Panc1 (cell line): ENCODE measurements at regions not wholly inside any gene's neighbourhood (a gene's known extent, or its start where the extent isn't known, plus 50 kb on each side); places are given as distances from the start of the nearest gene placed in this dataset.

ENCODE experiments used
- ATAC-seq: fragments of 200-7000 bp; cut with Tn5 transposase; 2 replicates; pipeline ENCODE4 v1.9.1; 2020; ENCODE audit warnings: mild to moderate bottlenecking, moderate library complexity
- BruUV-seq: library from RNA; stranded (reverse); fragments of 400-500 nt; replicated peaks from 2 replicates; lab custom pipeline; 2021; lab: Mats Ljungman, UMichigan
- CTCF ChIA-PET: fragments of 300-600 bp; sonication (Branson Sonifier 250); formaldehyde crosslinking; loops from one replicate; lab custom pipeline; 2022; ENCODE audit warnings: antibody characterized with exemption; lab: Charles Lee
- POLR2A ChIA-PET: fragments of 300-600 bp; sonication (Branson Sonifier 250); formaldehyde crosslinking; loops from one replicate; lab custom pipeline; 2022; ENCODE audit warnings: antibody characterized with exemption; lab: Charles Lee
- DNase-seq: peaks from one replicate; pipeline ENCODE4 v3.0.0-alpha.2; 2010; ENCODE audit warnings: low read depth, low spot score
- H3K27ac ChIP-seq: 2 replicates; pipeline ENCODE4 v1.5.1; 2011; ENCODE audit warnings: mild to moderate bottlenecking, low read length, inconsistent platforms
- H3K27me3 ChIP-seq: fragments of 200-500 bp; sonication (Bioruptor generic); 2 replicates; pipeline ENCODE4 v1.6.0; 2014; ENCODE audit warnings: low read length, inconsistent platforms; ENCODE audit not compliant: control insufficient read depth, insufficient read depth
- H3K36me3 ChIP-seq: fragments of 200-500 bp; sonication (Bioruptor generic); 2 replicates; pipeline ENCODE4 v1.5.1; 2014; ENCODE audit warnings: inconsistent platforms, mild to moderate bottlenecking, low read length, moderate library complexity; ENCODE audit not compliant: control insufficient read depth, insufficient read depth
- H3K4me1 ChIP-seq: 2 replicates; pipeline ENCODE4 v1.5.1; 2011; ENCODE audit warnings: inconsistent platforms, mild to moderate bottlenecking, low read length, moderate library complexity; ENCODE audit not compliant: control insufficient read depth, insufficient read depth
- H3K4me3 ChIP-seq, 2 experiments: 2 replicates each; pipeline ENCODE4 v1.5.1; 2011 to 2012; ENCODE audit warnings: low read depth in 2 of 2, low read length in 2 of 2, mild to moderate bottlenecking in 2 of 2, inconsistent platforms in 1 of 2, moderate library complexity in 1 of 2
- H3K9me3 ChIP-seq: fragments of 200-500 bp; sonication (Bioruptor generic); 2 replicates; pipeline ENCODE4 v1.5.1; 2014; ENCODE audit warnings: low read depth, mild to moderate bottlenecking, inconsistent platforms, low read length, moderate library complexity; ENCODE audit not compliant: control insufficient read depth, insufficient read depth
- POLR2AphosphoS5 ChIP-seq: IDR thresholded peaks from 2 replicates; pipeline ENCODE4 v1.6.1; 2012; ENCODE audit warnings: mild to moderate bottlenecking, low read depth, low read length, moderate library complexity
- SIN3A ChIP-seq: IDR thresholded peaks from 2 replicates; pipeline ENCODE4 v1.6.1; 2012; ENCODE audit warnings: low read depth, mild to moderate bottlenecking, low read length, moderate library complexity, borderline replicate concordance; ENCODE audit not compliant: insufficient read depth
- TCF7L2 ChIP-seq: IDR thresholded peaks from 2 replicates; pipeline ENCODE4 v1.6.1; 2011; ENCODE audit warnings: mild to moderate bottlenecking, low read depth, low read length, inconsistent platforms
- in situ Hi-C: cut with HindIII; loops from 2 replicates; pipeline ENCODE4 v1.10.0; 2016; ENCODE audit warnings: low sequenced_read_pairs, low pct_unique_long_range_greater_than_20kb
- intact Hi-C: fragments of 100-400 bp; cut with micrococcal nuclease; formaldehyde crosslinking; loops from one replicate; pipeline ENCODE4 v1.10.0; 2022; ENCODE audit not compliant: unreplicated experiment
- TF ChIP-seq, protein P1 (sequence below): fragments of 450-650 bp; IDR thresholded peaks from 2 replicates; pipeline ENCODE4 v1.5.1; 2017; ENCODE audit warnings: mild to moderate bottlenecking
- TF ChIP-seq, protein P2 (sequence below), 2 experiments: IDR thresholded peaks; 2 replicates each; pipeline ENCODE4 v1.6.1; 2011 to 2012; ENCODE audit warnings: low read depth in 2 of 2, control low read depth in 1 of 2, low read length in 1 of 2, mild to moderate bottlenecking in 1 of 2, moderate library complexity in 1 of 2; ENCODE audit not compliant: insufficient read depth in 1 of 2

DNA sequence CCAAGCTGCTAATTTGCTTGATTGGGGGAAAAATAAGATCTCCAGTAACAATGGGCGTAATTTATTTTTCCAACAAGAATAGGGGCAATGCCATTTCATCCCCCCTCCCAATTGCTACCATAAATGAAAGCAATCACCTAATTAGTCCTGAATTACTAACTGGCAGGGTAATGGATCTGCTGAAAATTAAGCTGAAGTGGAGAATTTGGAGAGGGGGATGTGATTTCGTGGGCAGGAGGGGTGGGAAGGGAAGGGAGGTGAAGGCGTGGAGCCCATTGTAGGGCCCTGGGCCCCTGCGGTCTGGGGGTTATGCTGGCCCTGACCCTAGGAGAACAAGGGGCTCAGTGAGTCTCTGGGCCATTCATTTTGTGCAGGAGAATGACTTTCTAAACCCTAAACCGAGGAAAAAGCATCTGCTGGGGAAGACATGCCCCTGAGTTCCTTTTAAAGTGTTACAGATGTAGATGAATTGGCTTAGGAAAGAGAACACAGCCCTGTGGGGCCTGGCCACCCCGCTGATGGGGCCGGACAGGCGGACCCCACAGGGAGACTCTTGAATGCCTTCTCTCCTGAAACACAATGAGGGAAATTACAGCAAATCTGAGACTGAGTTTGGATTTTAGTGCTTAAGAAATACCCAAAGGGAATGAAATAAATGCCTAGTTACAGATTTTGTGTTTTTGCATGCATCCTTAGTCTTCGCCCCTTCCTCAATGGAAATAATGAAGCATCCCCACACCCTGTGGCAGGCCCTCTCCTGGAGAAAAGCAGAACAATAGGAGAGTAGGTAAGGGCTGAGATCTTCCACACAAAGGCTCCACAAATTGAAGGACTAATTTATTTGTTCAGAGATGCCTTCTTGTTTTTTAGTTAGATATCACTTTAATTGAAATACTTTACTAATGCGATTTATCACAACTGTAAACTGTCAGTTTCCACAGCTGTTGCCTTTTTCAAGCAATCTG, 143.2 kb downstream of the PSAT1 start:
- Histone ChIP-seq H3K9me3 (no peaks in the 10 kb centered on the region), H3K36me3 (no peaks in the 10 kb centered on the region), H3K4me1 (no peaks in the 10 kb centered on the region), H3K4me3 (no peak overlapping the region), H3K27me3 (no peaks in the 10 kb centered on the region), H3K27ac (no peak overlapping the region)
- in situ Hi-C loops (no loop called here), intact Hi-C loops (loop anchor here (10.0 kb wide), 2 partner anchors 155 to 685 kb away; no protein-coding TSS in a partner anchor)
- no peak for ATAC-seq
- no peak for DNase-seq
- CTCF ChIA-PET = no interaction called here
- no TSS peak for BruUV-seq
- POLR2A ChIA-PET = no interaction called here
- TF ChIP-seq, protein P1, sequence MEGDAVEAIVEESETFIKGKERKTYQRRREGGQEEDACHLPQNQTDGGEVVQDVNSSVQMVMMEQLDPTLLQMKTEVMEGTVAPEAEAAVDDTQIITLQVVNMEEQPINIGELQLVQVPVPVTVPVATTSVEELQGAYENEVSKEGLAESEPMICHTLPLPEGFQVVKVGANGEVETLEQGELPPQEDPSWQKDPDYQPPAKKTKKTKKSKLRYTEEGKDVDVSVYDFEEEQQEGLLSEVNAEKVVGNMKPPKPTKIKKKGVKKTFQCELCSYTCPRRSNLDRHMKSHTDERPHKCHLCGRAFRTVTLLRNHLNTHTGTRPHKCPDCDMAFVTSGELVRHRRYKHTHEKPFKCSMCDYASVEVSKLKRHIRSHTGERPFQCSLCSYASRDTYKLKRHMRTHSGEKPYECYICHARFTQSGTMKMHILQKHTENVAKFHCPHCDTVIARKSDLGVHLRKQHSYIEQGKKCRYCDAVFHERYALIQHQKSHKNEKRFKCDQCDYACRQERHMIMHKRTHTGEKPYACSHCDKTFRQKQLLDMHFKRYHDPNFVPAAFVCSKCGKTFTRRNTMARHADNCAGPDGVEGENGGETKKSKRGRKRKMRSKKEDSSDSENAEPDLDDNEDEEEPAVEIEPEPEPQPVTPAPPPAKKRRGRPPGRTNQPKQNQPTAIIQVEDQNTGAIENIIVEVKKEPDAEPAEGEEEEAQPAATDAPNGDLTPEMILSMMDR = peak; percentile 22; the same call in 1 of the 2 replicates
- TF ChIP-seq SIN3A = no peak

DNA sequence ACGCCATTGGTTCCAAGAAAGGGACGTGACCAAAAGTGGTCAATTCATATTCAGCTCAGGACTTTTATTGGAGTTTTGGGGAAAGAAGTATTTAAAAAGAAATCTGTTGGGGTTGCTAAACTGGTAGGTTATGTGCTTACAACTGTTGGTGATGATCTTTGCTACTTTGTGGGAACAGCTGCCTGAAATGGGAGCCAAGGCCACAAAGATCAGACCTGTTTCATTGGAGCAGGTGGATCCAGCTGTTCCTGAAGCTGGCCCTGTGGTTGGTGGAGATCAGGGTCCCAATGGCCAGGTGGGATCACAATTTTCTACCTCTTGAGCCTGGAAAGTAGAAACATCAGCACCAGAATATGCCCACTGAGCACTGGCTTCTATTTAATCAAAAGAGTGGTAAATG, 144.5 kb downstream of the PSAT1 start:
- H3K27me3 ChIP-seq = no peaks in the 10 kb centered on the region
- in situ Hi-C loops = no loop called here
- no peak for ATAC-seq
- CTCF ChIA-PET = no interaction called here
- no peak overlapping the region for H3K27ac ChIP-seq
- POLR2A ChIA-PET = no interaction called here
- intact Hi-C loops = no loop called here
- no peaks in the 10 kb centered on the region for H3K36me3 ChIP-seq
- no peaks in the 10 kb centered on the region for H3K4me1 ChIP-seq
- no peak overlapping the region for H3K4me3 ChIP-seq
- no TSS peak for BruUV-seq
- no peaks in the 10 kb centered on the region for H3K9me3 ChIP-seq
- no peak for DNase-seq
- TF ChIP-seq, protein P1 = no peak
- TF ChIP-seq POLR2AphosphoS5 = no peak
- TF ChIP-seq, protein P2, sequence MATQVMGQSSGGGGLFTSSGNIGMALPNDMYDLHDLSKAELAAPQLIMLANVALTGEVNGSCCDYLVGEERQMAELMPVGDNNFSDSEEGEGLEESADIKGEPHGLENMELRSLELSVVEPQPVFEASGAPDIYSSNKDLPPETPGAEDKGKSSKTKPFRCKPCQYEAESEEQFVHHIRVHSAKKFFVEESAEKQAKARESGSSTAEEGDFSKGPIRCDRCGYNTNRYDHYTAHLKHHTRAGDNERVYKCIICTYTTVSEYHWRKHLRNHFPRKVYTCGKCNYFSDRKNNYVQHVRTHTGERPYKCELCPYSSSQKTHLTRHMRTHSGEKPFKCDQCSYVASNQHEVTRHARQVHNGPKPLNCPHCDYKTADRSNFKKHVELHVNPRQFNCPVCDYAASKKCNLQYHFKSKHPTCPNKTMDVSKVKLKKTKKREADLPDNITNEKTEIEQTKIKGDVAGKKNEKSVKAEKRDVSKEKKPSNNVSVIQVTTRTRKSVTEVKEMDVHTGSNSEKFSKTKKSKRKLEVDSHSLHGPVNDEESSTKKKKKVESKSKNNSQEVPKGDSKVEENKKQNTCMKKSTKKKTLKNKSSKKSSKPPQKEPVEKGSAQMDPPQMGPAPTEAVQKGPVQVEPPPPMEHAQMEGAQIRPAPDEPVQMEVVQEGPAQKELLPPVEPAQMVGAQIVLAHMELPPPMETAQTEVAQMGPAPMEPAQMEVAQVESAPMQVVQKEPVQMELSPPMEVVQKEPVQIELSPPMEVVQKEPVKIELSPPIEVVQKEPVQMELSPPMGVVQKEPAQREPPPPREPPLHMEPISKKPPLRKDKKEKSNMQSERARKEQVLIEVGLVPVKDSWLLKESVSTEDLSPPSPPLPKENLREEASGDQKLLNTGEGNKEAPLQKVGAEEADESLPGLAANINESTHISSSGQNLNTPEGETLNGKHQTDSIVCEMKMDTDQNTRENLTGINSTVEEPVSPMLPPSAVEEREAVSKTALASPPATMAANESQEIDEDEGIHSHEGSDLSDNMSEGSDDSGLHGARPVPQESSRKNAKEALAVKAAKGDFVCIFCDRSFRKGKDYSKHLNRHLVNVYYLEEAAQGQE (IDR thresholded peaks at IDR 0.05; ENCODE audit: insufficient read depth in 1 of 2, low read depth in 2 of 2, low read length in 1 of 2) = no peak
- TF ChIP-seq SIN3A = no peak
- TF ChIP-seq TCF7L2 = no peak
